ENCODE measurements at regions not wholly inside any gene's neighbourhood (a gene's known extent, or its start where the extent isn't known, plus 50 kb on each side); places are given as distances from the start of the nearest gene placed in this dataset.

DNA sequence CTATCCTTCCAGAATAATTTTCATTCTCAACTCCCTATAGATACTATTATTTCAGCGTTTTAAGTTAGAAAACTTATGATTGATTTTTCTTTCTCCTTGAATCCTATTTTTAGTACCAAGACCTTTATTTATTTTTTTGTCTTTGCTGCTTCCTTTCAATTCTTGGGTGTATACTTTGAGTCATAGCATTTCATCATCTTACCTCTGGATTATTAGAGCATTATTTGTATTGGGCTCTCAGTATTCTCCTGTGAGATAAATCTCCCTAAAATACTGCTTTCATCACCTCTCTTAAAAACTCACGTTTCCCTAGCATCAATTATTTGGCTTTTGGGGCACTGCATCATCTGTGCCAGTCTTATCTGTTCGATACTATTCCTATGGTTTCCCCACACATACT lies 222.8 kb downstream of the POSTN start:
- TF ChIP-seq CBX3 (IDR thresholded peaks at IDR 0.05; ENCODE audit: low read depth) (no peak), POLR2AphosphoS5 (IDR thresholded peaks at IDR 0.05; ENCODE audit: low read depth, low read length) (no peak), EZH2phosphoT487 (IDR thresholded peaks at IDR 0.05; ENCODE audit: borderline replicate concordance) (no peak), SRF (IDR thresholded peaks at IDR 0.05; ENCODE audit: low read depth) (no peak), EZH2 (IDR thresholded peaks at IDR 0.05) (no peak), POLR2A (IDR thresholded peaks at IDR 0.05; ENCODE audit: borderline replicate concordance, extremely low read depth, insufficient read depth, insufficient read length) (no peak), ZNF274 (IDR thresholded peaks at IDR 0.05; ENCODE audit: low read depth, low read length) (no peak), SP1 (IDR thresholded peaks at IDR 0.05; ENCODE audit: low read depth) (no peak)
- TF ChIP-seq, protein P1, sequence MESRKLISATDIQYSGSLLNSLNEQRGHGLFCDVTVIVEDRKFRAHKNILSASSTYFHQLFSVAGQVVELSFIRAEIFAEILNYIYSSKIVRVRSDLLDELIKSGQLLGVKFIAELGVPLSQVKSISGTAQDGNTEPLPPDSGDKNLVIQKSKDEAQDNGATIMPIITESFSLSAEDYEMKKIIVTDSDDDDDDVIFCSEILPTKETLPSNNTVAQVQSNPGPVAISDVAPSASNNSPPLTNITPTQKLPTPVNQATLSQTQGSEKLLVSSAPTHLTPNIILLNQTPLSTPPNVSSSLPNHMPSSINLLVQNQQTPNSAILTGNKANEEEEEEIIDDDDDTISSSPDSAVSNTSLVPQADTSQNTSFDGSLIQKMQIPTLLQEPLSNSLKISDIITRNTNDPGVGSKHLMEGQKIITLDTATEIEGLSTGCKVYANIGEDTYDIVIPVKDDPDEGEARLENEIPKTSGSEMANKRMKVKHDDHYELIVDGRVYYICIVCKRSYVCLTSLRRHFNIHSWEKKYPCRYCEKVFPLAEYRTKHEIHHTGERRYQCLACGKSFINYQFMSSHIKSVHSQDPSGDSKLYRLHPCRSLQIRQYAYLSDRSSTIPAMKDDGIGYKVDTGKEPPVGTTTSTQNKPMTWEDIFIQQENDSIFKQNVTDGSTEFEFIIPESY (IDR thresholded peaks at IDR 0.05; ENCODE audit: extremely low read depth, insufficient replicate concordance, low read length): no peak
- TF ChIP-seq, protein P2, sequence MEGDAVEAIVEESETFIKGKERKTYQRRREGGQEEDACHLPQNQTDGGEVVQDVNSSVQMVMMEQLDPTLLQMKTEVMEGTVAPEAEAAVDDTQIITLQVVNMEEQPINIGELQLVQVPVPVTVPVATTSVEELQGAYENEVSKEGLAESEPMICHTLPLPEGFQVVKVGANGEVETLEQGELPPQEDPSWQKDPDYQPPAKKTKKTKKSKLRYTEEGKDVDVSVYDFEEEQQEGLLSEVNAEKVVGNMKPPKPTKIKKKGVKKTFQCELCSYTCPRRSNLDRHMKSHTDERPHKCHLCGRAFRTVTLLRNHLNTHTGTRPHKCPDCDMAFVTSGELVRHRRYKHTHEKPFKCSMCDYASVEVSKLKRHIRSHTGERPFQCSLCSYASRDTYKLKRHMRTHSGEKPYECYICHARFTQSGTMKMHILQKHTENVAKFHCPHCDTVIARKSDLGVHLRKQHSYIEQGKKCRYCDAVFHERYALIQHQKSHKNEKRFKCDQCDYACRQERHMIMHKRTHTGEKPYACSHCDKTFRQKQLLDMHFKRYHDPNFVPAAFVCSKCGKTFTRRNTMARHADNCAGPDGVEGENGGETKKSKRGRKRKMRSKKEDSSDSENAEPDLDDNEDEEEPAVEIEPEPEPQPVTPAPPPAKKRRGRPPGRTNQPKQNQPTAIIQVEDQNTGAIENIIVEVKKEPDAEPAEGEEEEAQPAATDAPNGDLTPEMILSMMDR (IDR thresholded peaks at IDR 0.05 in 2 of 3, conservative IDR thresholded peaks at IDR 0.05 in 1 of 3; ENCODE audit: borderline replicate concordance in 1 of 3, insufficient read depth in 1 of 3, low read depth in 2 of 3, low read length in 2 of 3): no peak
- TF ChIP-seq, protein P3, sequence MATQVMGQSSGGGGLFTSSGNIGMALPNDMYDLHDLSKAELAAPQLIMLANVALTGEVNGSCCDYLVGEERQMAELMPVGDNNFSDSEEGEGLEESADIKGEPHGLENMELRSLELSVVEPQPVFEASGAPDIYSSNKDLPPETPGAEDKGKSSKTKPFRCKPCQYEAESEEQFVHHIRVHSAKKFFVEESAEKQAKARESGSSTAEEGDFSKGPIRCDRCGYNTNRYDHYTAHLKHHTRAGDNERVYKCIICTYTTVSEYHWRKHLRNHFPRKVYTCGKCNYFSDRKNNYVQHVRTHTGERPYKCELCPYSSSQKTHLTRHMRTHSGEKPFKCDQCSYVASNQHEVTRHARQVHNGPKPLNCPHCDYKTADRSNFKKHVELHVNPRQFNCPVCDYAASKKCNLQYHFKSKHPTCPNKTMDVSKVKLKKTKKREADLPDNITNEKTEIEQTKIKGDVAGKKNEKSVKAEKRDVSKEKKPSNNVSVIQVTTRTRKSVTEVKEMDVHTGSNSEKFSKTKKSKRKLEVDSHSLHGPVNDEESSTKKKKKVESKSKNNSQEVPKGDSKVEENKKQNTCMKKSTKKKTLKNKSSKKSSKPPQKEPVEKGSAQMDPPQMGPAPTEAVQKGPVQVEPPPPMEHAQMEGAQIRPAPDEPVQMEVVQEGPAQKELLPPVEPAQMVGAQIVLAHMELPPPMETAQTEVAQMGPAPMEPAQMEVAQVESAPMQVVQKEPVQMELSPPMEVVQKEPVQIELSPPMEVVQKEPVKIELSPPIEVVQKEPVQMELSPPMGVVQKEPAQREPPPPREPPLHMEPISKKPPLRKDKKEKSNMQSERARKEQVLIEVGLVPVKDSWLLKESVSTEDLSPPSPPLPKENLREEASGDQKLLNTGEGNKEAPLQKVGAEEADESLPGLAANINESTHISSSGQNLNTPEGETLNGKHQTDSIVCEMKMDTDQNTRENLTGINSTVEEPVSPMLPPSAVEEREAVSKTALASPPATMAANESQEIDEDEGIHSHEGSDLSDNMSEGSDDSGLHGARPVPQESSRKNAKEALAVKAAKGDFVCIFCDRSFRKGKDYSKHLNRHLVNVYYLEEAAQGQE (IDR thresholded peaks at IDR 0.05; ENCODE audit: low read depth): no peak

All from HCT116 (cell line).